DND-41 (cell line): ENCODE measurements at regions not wholly inside any gene's neighbourhood (a gene's known extent, or its start where the extent isn't known, plus 50 kb on each side); places are given as distances from the start of the nearest gene placed in this dataset.

ENCODE experiments used
- CTCF ChIP-seq: IDR thresholded peaks from 2 replicates; pipeline ENCODE4 v1.5.1; 2012; ENCODE audit warnings: borderline replicate concordance, low read length, moderate library complexity, mild to moderate bottlenecking; ENCODE audit not compliant: poor library complexity, severe bottlenecking; ENCODE audit errors: extremely low read depth
- EZH2 ChIP-seq: IDR thresholded peaks from 3 replicates; pipeline ENCODE4 v1.6.1; 2012; ENCODE audit warnings: borderline replicate concordance, low read depth, mild to moderate bottlenecking, moderate library complexity, low read length, inconsistent platforms; ENCODE audit not compliant: severe bottlenecking

GRCh38 chr13:26864576-26864975 lies 104.0 kb upstream of the GPR12 start:
- no peak for TF ChIP-seq CTCF
- TF ChIP-seq EZH2 = no peak
